SU-DHL-6 (cell line): ENCODE measurements at regions not wholly inside any gene's neighbourhood (a gene's known extent, or its start where the extent isn't known, plus 50 kb on each side); places are given as distances from the start of the nearest gene placed in this dataset.

Source experiments
- EZH2phosphoT487 ChIP-seq: fragments of 200-600 bp; sonication (generic), shearing (Covaris generic); conservative IDR thresholded peaks from 2 replicates; pipeline ENCODE4 v1.6.1; 2018; ENCODE audit warnings: mild to moderate bottlenecking, antibody characterized with exemption, low read length, moderate library complexity, mixed read lengths
- TF ChIP-seq, protein P1 (sequence below): fragments of 200-600 bp; sonication (generic); IDR thresholded peaks from one replicate; pipeline ENCODE4 v1.5.1; 2017; ENCODE audit warnings: antibody characterized with exemption, mild to moderate bottlenecking, low read length, moderate library complexity; ENCODE audit not compliant: insufficient read depth, poor library complexity, severe bottlenecking

DNA sequence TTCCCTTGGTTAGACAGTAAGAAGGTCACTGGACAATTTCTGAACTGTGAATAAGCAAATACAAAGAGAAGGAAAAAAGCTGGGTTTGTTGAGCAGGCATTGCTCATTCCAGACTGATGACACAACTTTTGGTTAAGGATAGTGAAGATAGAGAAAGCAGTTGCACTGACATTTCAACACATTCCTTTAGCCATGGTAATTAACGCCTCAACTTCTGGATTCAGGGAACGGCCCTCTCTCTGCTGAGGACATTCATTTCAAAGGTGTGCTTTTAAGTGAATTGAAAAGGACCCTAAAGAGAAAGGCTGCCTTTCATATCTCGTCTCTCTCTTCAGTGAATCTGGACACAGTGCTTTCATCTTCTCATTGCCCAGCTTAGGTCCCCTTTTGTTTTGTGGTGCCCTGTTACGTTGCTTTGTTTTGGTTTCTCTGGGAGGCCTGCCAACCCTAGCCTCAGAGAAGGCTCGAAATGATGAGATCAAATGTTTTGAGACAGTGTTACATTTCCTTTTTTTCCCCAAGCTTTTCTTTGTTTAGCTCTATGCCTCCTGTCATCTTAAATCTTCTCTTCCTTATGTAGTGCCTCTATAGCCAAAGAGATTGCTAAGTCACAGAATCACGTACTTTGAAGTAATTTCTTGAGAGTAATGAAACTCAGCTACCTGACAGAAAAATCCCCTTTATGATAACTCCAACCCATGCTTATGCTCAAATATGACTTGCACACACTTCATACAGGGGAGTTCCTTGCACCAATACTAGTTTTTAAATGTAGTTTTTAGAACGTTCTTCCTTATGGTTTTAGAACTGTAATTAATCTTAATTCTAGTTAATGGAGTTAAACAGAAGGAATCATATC, 94.4 kb upstream of the IFNE start:
- TF ChIP-seq, protein P1, sequence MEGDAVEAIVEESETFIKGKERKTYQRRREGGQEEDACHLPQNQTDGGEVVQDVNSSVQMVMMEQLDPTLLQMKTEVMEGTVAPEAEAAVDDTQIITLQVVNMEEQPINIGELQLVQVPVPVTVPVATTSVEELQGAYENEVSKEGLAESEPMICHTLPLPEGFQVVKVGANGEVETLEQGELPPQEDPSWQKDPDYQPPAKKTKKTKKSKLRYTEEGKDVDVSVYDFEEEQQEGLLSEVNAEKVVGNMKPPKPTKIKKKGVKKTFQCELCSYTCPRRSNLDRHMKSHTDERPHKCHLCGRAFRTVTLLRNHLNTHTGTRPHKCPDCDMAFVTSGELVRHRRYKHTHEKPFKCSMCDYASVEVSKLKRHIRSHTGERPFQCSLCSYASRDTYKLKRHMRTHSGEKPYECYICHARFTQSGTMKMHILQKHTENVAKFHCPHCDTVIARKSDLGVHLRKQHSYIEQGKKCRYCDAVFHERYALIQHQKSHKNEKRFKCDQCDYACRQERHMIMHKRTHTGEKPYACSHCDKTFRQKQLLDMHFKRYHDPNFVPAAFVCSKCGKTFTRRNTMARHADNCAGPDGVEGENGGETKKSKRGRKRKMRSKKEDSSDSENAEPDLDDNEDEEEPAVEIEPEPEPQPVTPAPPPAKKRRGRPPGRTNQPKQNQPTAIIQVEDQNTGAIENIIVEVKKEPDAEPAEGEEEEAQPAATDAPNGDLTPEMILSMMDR = no peak
- TF ChIP-seq EZH2phosphoT487 = no peak
